OCI-LY7 (cell line): ENCODE measurements at regions not wholly inside any gene's neighbourhood (a gene's known extent, or its start where the extent isn't known, plus 50 kb on each side); places are given as distances from the start of the nearest gene placed in this dataset.

Experiments used
- BruUV-seq: library from RNA; stranded (reverse); fragments of 400-500 nt; replicated peaks from 2 replicates; lab custom pipeline; 2021; lab: Mats Ljungman, UMichigan
- CTCF ChIA-PET: fragments of 300-600 bp; sonication (Branson Sonifier 250); formaldehyde crosslinking; loops from one replicate; lab custom pipeline; 2022; ENCODE audit warnings: antibody characterized with exemption; ENCODE audit not compliant: unreplicated experiment; lab: Charles Lee
- POLR2A ChIA-PET: fragments of 300-600 bp; sonication (Branson Sonifier 250); formaldehyde crosslinking; loops from one replicate; lab custom pipeline; 2022; ENCODE audit warnings: antibody characterized with exemption; lab: Charles Lee
- DNase-seq: peaks from one replicate; pipeline ENCODE4 v3.0.0-alpha.2; 2015; ENCODE audit warnings: low spot score
- H2AFZ ChIP-seq: fragments of 200-600 bp; sonication (generic), shearing (Covaris generic); 2 replicates; pipeline ENCODE4 v1.6.1; 2014; ENCODE audit warnings: mild to moderate bottlenecking, antibody characterized with exemption, low read length, moderate library complexity
- H3K27ac ChIP-seq: fragments of 200-600 bp; sonication (generic); 2 replicates; pipeline ENCODE4 v1.5.1; 2014; ENCODE audit warnings: mixed run types, low read depth, mild to moderate bottlenecking, moderate library complexity, low read length, inconsistent platforms; ENCODE audit not compliant: poor library complexity, severe bottlenecking
- H3K36me3 ChIP-seq: fragments of 200-600 bp; sonication (generic); 2 replicates; pipeline ENCODE4 v1.6.1; 2014; ENCODE audit warnings: mild to moderate bottlenecking, antibody characterized with exemption, low read length, moderate library complexity, mixed read lengths; ENCODE audit not compliant: insufficient read depth
- H3K4me1 ChIP-seq: fragments of 200-600 bp; sonication (generic); 2 replicates; pipeline ENCODE4 v1.5.1; 2014; ENCODE audit warnings: mild to moderate bottlenecking, low read length; ENCODE audit not compliant: insufficient read depth, poor library complexity, severe bottlenecking
- H3K4me2 ChIP-seq: fragments of 200-600 bp; sonication (generic); 2 replicates; pipeline ENCODE4 v1.6.1; 2014; ENCODE audit warnings: mild to moderate bottlenecking, low read length
- H3K4me3 ChIP-seq: fragments of 200-600 bp; sonication (generic); 2 replicates; pipeline ENCODE4 v1.5.1; 2014; ENCODE audit warnings: mild to moderate bottlenecking, low read depth, low read length; ENCODE audit not compliant: poor library complexity, severe bottlenecking
- H3K79me2 ChIP-seq: fragments of 200-600 bp; sonication (generic); 2 replicates; pipeline ENCODE4 v1.6.1; 2016; ENCODE audit warnings: low read depth, mild to moderate bottlenecking, low read length, moderate library complexity, mixed read lengths; ENCODE audit not compliant: insufficient read depth
- H3K9me2 ChIP-seq: fragments of 200-600 bp; sonication (generic); 2 replicates; pipeline ENCODE4 v1.6.1; 2016; ENCODE audit warnings: mild to moderate bottlenecking, low read length, mixed read lengths; ENCODE audit not compliant: insufficient read depth
- H3K9me3 ChIP-seq: fragments of 200-600 bp; sonication (generic); 2 replicates; pipeline ENCODE4 v1.6.1; 2014; ENCODE audit warnings: mild to moderate bottlenecking, mixed run types, low read length, mixed read lengths
- H4K20me1 ChIP-seq: fragments of 200-600 bp; sonication (generic); 2 replicates; pipeline ENCODE4 v1.6.1; 2014; ENCODE audit warnings: mild to moderate bottlenecking, antibody characterized with exemption, low read length, moderate library complexity, mixed read lengths; ENCODE audit not compliant: insufficient read depth
- EZH2phosphoT487 ChIP-seq: fragments of 200-600 bp; sonication (generic); IDR thresholded peaks from 2 replicates; pipeline ENCODE4 v1.6.1; 2018; ENCODE audit warnings: low read depth, borderline replicate concordance, mild to moderate bottlenecking, mixed run types, antibody characterized with exemption, low read length, moderate library complexity, mixed read lengths
- intact Hi-C: fragments of 100-400 bp; cut with micrococcal nuclease; formaldehyde crosslinking; loops from one replicate; pipeline ENCODE4 v1.10.0; 2022; ENCODE audit not compliant: unreplicated experiment
- TF ChIP-seq, protein P1 (sequence below): fragments of 200-600 bp; sonication (generic); conservative IDR thresholded peaks from 2 replicates; pipeline ENCODE4 v1.5.1; 2014; ENCODE audit warnings: mild to moderate bottlenecking, antibody characterized with exemption, low read length, moderate library complexity, mixed read lengths

DNA sequence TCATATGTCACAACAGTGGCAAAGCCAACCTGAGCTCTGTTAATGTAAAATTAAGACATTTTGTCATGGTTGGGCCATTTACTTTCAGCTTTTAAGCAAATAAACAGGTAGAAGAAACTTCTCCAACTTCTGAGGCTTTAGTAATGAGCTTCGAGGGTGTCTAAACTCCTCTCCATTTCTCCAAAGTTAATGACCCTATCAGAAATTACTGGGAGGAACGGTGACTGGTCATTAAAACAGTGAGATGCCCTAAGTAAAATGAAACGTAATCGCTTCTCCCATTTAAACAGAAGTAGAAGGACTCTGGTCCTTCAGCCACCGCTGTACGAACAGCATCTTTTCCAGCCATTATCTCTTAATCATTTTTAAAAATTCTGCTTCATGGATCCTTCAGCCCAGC lies 986.9 kb upstream of the MANEA start:
- H3K9me3 ChIP-seq = no peaks in the 10 kb centered on the region
- no peak for DNase-seq
- H2AFZ ChIP-seq = no peak overlapping the region
- CTCF ChIA-PET = no interaction called here
- H3K4me1 ChIP-seq = no peaks in the 10 kb centered on the region
- no peak overlapping the region for H3K4me3 ChIP-seq
- no peak overlapping the region for H3K4me2 ChIP-seq
- TF ChIP-seq, protein P1, sequence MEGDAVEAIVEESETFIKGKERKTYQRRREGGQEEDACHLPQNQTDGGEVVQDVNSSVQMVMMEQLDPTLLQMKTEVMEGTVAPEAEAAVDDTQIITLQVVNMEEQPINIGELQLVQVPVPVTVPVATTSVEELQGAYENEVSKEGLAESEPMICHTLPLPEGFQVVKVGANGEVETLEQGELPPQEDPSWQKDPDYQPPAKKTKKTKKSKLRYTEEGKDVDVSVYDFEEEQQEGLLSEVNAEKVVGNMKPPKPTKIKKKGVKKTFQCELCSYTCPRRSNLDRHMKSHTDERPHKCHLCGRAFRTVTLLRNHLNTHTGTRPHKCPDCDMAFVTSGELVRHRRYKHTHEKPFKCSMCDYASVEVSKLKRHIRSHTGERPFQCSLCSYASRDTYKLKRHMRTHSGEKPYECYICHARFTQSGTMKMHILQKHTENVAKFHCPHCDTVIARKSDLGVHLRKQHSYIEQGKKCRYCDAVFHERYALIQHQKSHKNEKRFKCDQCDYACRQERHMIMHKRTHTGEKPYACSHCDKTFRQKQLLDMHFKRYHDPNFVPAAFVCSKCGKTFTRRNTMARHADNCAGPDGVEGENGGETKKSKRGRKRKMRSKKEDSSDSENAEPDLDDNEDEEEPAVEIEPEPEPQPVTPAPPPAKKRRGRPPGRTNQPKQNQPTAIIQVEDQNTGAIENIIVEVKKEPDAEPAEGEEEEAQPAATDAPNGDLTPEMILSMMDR = no peak
- no peak for TF ChIP-seq EZH2phosphoT487
- H3K9me2 ChIP-seq = no peaks in the 10 kb centered on the region
- no peaks in the 10 kb centered on the region for H4K20me1 ChIP-seq
- POLR2A ChIA-PET = no interaction called here
- H3K27ac ChIP-seq = no peak overlapping the region
- no peaks in the 10 kb centered on the region for H3K36me3 ChIP-seq
- no peaks in the 10 kb centered on the region for H3K79me2 ChIP-seq
- intact Hi-C loops = no loop called here
- no TSS peak for BruUV-seq

DNA sequence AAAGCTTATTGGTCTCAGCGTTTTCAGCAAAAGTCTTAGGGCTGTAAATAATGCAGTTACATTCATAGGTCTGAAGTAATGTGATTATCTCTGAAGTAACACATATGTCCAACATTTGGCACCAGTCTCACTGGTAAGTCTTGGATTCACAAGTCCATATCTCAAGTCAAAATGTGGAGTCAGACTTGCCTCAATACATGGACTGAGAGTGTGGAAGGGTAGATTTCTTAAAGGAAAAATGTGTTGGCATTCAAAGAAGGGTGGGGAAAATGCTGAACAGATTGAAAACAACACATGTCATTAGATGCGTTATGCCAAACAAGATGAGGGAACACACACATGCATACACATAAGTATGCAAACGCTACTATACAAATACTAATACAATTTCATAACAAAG lies 989.0 kb upstream of the MANEA start:
- no peak overlapping the region for H2AFZ ChIP-seq
- H3K4me3 ChIP-seq = no peak overlapping the region
- H3K27ac ChIP-seq = no peak overlapping the region
- BruUV-seq = no TSS peak
- no peaks in the 10 kb centered on the region for H3K4me1 ChIP-seq
- POLR2A ChIA-PET = interaction anchor here (0.6 to 0.7 kb wide), 3 partner anchors 18 to 1982 kb away, joined by 3 to 6 read pairs (median 4); no protein-coding TSS in a partner anchor
- no peaks in the 10 kb centered on the region for H4K20me1 ChIP-seq
- H3K36me3 ChIP-seq = no peaks in the 10 kb centered on the region
- H3K9me3 ChIP-seq = no peaks in the 10 kb centered on the region
- intact Hi-C loops = no loop called here
- CTCF ChIA-PET = no interaction called here
- H3K4me2 ChIP-seq = no peak overlapping the region
- H3K79me2 ChIP-seq = no peaks in the 10 kb centered on the region
- no peak for DNase-seq
- H3K9me2 ChIP-seq = no peaks in the 10 kb centered on the region
- TF ChIP-seq EZH2phosphoT487 = no peak
- TF ChIP-seq, protein P1 = no peak

DNA sequence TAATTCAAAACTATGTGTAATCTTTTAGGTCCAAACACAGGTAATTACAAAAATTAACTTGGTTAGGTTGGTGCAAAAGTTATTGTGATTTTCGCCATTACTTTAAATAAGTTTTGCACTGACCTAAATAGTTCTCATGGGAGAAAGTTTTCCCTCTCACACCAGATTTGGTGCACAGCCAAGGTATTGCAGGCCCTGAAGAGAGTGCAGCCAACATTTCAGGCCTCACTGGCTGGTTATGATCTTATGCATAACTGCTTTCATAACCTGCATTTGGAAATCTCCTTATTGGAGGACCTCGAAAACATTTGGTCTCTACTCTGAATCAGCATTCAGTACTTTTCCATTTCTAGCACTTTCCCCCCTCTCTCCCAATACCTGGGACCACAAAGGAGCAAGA lies 993.1 kb upstream of the MANEA start:
- no peak overlapping the region for H3K4me2 ChIP-seq
- H3K9me2 ChIP-seq = no peaks in the 10 kb centered on the region
- H3K36me3 ChIP-seq = no peaks in the 10 kb centered on the region
- no peak overlapping the region for H3K4me3 ChIP-seq
- H3K27ac ChIP-seq = no peak overlapping the region
- BruUV-seq = no TSS peak
- POLR2A ChIA-PET = interaction anchor here (0.5 to 0.7 kb wide), 2 partner anchors 13 to 69 kb away, joined by 3 to 4 read pairs; no protein-coding TSS in a partner anchor
- DNase-seq = no peak
- TF ChIP-seq, protein P1 = no peak
- TF ChIP-seq EZH2phosphoT487 = no peak
- H3K79me2 ChIP-seq = no peaks in the 10 kb centered on the region
- intact Hi-C loops = no loop called here
- H2AFZ ChIP-seq = no peak overlapping the region
- H3K4me1 ChIP-seq = no peaks in the 10 kb centered on the region
- CTCF ChIA-PET = no interaction called here
- H4K20me1 ChIP-seq = no peaks in the 10 kb centered on the region
- no peaks in the 10 kb centered on the region for H3K9me3 ChIP-seq
